K562 (cell line): ENCODE measurements at regions not wholly inside any gene's neighbourhood (a gene's known extent, or its start where the extent isn't known, plus 50 kb on each side); places are given as distances from the start of the nearest gene placed in this dataset.

Experiments
- ATAC-seq: fragments of 200-7000 bp; cut with Tn5 transposase; 3 replicates; pipeline ENCODE4 v1.9.1; 2020; ENCODE audit warnings: moderate library complexity
- BruUV-seq: library from RNA; stranded (reverse); fragments of 400-500 nt; replicated peaks from 2 replicates; lab custom pipeline; 2021; lab: Mats Ljungman, UMichigan
- CTCF ChIA-PET: fragments of 300-600 bp; formaldehyde crosslinking; extraction: SDS; loops from one replicate; lab custom pipeline; 2021; ENCODE audit warnings: low intra/inter-chr PET ratio; lab: Yijun Ruan, JAX
- POLR2A ChIA-PET: fragments of 300-600, 350-650 bp; sonication (Branson Sonifier 250); formaldehyde crosslinking; extraction: SDS; loops from one replicate; lab custom pipeline; 2021; ENCODE audit warnings: antibody characterized with exemption, inconsistent platforms; lab: Yijun Ruan, JAX
- DNase-seq, 4 experiments: peaks; one replicate each; pipeline versions ENCODE4 v3.0.0 to v3.0.0-alpha.2; 2011 to 2018; ENCODE audit warnings: low spot score in 3 of 4, mixed read lengths in 3 of 4; ENCODE audit errors: extremely low read depth in 1 of 4
- FAIRE-seq: peaks from 2 replicates; lab custom pipeline; 2011; peaks lifted over from hg19 to GRCh38; lab: Jason Lieb, UNC
- H2AFZ ChIP-seq: 2 replicates; pipeline ENCODE4 v1.6.0; 2011; ENCODE audit warnings: low read depth, low read length, control low read depth, inconsistent platforms
- H3K27ac ChIP-seq: fragments of 200-600 bp; 3 replicates; pipeline ENCODE4 v1.8.0; 2011; ENCODE audit warnings: low read depth, mild to moderate bottlenecking, control low read depth, inconsistent platforms, low read length, moderate library complexity, mixed read lengths; ENCODE audit errors: extremely low read depth
- H3K27me3 ChIP-seq, 2 experiments: fragments of 300-600 bp in 1 of 2; 2 replicates in 1 of 2; 3 replicates in 1 of 2; pipeline versions ENCODE4 v1.6.0 to v1.8.0; 2011; ENCODE audit warnings: inconsistent platforms in 2 of 2, low read length in 2 of 2, mild to moderate bottlenecking in 1 of 2, mixed read lengths in 1 of 2, moderate library complexity in 1 of 2; ENCODE audit not compliant: control insufficient read depth in 2 of 2, insufficient read depth in 2 of 2
- H3K36me3 ChIP-seq: fragments of 300-600 bp; 3 replicates; pipeline ENCODE4 v1.8.0; 2011; ENCODE audit warnings: mild to moderate bottlenecking, low read length, inconsistent platforms; ENCODE audit not compliant: control insufficient read depth, insufficient read depth
- H3K4me1 ChIP-seq, 2 experiments: fragments of 200-600 bp in 1 of 2; replicated peaks in 1 of 2; 2 replicates in 1 of 2; 3 replicates in 1 of 2; pipeline versions ENCODE4 v1.5.1 to v1.8.0; 2011; ENCODE audit warnings: inconsistent platforms in 2 of 2, low read length in 2 of 2, mild to moderate bottlenecking in 1 of 2, mixed read lengths in 1 of 2, moderate library complexity in 1 of 2; ENCODE audit not compliant: control insufficient read depth in 2 of 2, insufficient read depth in 2 of 2
- H3K4me2 ChIP-seq: 2 replicates; pipeline ENCODE4 v1.6.1; 2011; ENCODE audit warnings: low read length, control low read depth, inconsistent platforms, mixed read lengths; ENCODE audit not compliant: insufficient read depth
- H3K4me3 ChIP-seq: fragments of 200-600 bp; sonication (generic), shearing (Covaris generic); 2 replicates; pipeline ENCODE4 v1.5.1; 2016; ENCODE audit warnings: control low read depth, inconsistent platforms
- H3K79me2 ChIP-seq: fragments of 200-600 bp; 3 replicates; pipeline ENCODE4 v1.8.0; 2011; ENCODE audit warnings: low read length, inconsistent platforms; ENCODE audit not compliant: control insufficient read depth, insufficient read depth
- H3K9ac ChIP-seq, 2 experiments: 2 replicates each; pipeline versions ENCODE4 v1.6.0 to v1.6.1; 2011; ENCODE audit warnings: low read depth in 2 of 2, low read length in 2 of 2, control low read depth in 1 of 2, inconsistent platforms in 1 of 2, mild to moderate bottlenecking in 1 of 2, mixed read lengths in 1 of 2; ENCODE audit not compliant: insufficient read depth in 1 of 2
- H3K9me1 ChIP-seq: one replicate; pipeline ENCODE4 v1.6.0; 2011; ENCODE audit warnings: inconsistent platforms, mild to moderate bottlenecking, low read length, moderate library complexity; ENCODE audit not compliant: control insufficient read depth, insufficient read depth
- H3K9me3 ChIP-seq: replicated peaks from 2 replicates; pipeline ENCODE4 v1.5.1; 2011; ENCODE audit warnings: low read depth, low read length, inconsistent platforms; ENCODE audit not compliant: control insufficient read depth, insufficient read depth
- H4K20me1 ChIP-seq: replicated peaks from 2 replicates; pipeline ENCODE4 v1.6.1; 2011; ENCODE audit warnings: low read length, inconsistent platforms, mixed read lengths; ENCODE audit not compliant: control insufficient read depth, insufficient read depth
- CC2D1A ChIP-seq: fragments of 450-650 bp; IDR thresholded peaks from 2 replicates; pipeline ENCODE4 v1.6.1; 2017; ENCODE audit warnings: mild to moderate bottlenecking
- FOXJ2 ChIP-seq: fragments of 200-800 bp; sonication (Bioruptor generic); IDR thresholded peaks from 2 replicates; pipeline ENCODE4 v1.6.1; 2016; ENCODE audit warnings: missing genetic modification characterization, missing compliant biosample characterization
- NFYB ChIP-seq: IDR thresholded peaks from 2 replicates; pipeline ENCODE4 v1.6.1; 2011; ENCODE audit warnings: mild to moderate bottlenecking, moderate library complexity; ENCODE audit not compliant: insufficient read length; ENCODE audit errors: extremely low read depth
- TCF7L2 ChIP-seq: fragments of 150-350 bp; IDR thresholded peaks from 2 replicates; pipeline ENCODE4 v1.6.1; 2016; ENCODE audit warnings: low read depth, mild to moderate bottlenecking, low read length, moderate library complexity
- WGBS: fragments of 100-300 bp; shearing (Covaris generic); methylation state at CpG from one replicate; pipeline ENCODE4 v1.1.6; 2016; ENCODE audit warnings: low coverage, mixed read lengths; ENCODE audit not compliant: insufficient coverage; ENCODE audit errors: missing lambda C conversion rate; 5-methylcytosine and 5-hydroxymethylcytosine counted together
- in situ Hi-C: fragments of 300-500 bp; cut with MboI; formaldehyde crosslinking; loops from 4 replicates; pipeline ENCODE4 v1.15.0; 2018; ENCODE audit warnings: inconsistent platforms, mixed read lengths
- intact Hi-C: fragments of 100-400 bp; cut with micrococcal nuclease; formaldehyde crosslinking; loops from 2 replicates; pipeline ENCODE4 v1.14.2; 2022
- TF ChIP-seq, protein P1 (sequence below): fragments of 250-450 bp; sonication (Bioruptor Pico); IDR thresholded peaks from 2 replicates; pipeline ENCODE4 v1.4.0; 2020; ENCODE audit warnings: mild to moderate bottlenecking
- TF ChIP-seq, protein P2 (sequence below): sonication (generic); formaldehyde crosslinking; IDR thresholded peaks from 2 replicates; pipeline ENCODE4 v1.8.1; 2023; ENCODE audit warnings: missing genetic modification reagents, mild to moderate bottlenecking, borderline replicate concordance
- TF ChIP-seq, protein P3 (sequence below): fragments of 250-450 bp; sonication (Bioruptor Pico); IDR thresholded peaks from 2 replicates; pipeline ENCODE4 v1.4.0; 2020; ENCODE audit warnings: borderline replicate concordance
- TF ChIP-seq, protein P4 (sequence below): fragments of 250-450 bp; sonication (Bioruptor Pico); IDR thresholded peaks from 2 replicates; pipeline ENCODE4 v1.8.0; 2021; ENCODE audit warnings: mild to moderate bottlenecking, moderate library complexity
- TF ChIP-seq, protein P5 (sequence below): fragments of 450-650 bp; IDR thresholded peaks from 2 replicates; pipeline ENCODE4 v1.6.1; 2018; ENCODE audit not compliant: partially characterized antibody

DNA sequence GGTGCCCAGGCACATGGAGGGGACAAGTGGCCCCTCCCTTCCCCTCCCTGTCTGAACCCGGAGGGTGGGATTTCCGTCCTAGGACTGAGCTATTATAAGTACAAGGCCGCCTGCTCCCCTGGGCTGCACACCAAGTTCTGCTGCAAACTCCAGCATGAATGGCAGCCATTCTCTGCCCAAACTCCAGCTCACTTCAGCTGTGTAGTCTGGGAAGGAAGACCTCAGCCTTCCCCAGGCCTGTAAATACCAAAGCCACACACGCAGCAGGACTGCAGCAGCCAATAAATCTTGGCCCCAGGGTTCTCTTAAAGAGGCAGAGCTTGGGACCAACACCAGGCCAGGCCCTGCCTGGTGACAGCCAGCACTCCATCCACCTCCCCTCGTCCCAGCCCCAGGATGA is 291.3 kb upstream of the ZMIZ1 start:
- no peak overlapping the region for H3K27ac ChIP-seq
- H3K9me3 ChIP-seq: no peaks in the 10 kb centered on the region
- POLR2A ChIA-PET: interaction anchor here (0.6 kb wide), 1 partner anchor 737 kb away, joined by 3 read pairs; no protein-coding TSS in a partner anchor
- H3K36me3 ChIP-seq: no peaks in the 10 kb centered on the region
- 0% methylated on average over 5 of the region's 5 CpGs for WGBS
- H3K4me2 ChIP-seq: no peak overlapping the region
- BruUV-seq: no TSS peak
- no peak for ATAC-seq
- H2AFZ ChIP-seq: no peak overlapping the region
- CTCF ChIA-PET: no interaction called here
- no peak for DNase-seq
- H4K20me1 ChIP-seq: peaks cover 3% of the 10 kb centered on the region
- H3K9me1 ChIP-seq: no peaks in the 10 kb centered on the region
- H3K9ac ChIP-seq: no peak overlapping the region
- peaks cover 16 to 62% of the 10 kb centered on the region in 2 experiments for H3K27me3 ChIP-seq
- intact Hi-C loops: no loop called here
- H3K79me2 ChIP-seq: no peaks in the 10 kb centered on the region
- H3K4me1 ChIP-seq: no peaks in the 10 kb centered on the region
- in situ Hi-C loops: no loop called here
- no peak overlapping the region for H3K4me3 ChIP-seq
- no peak for FAIRE-seq
- TF ChIP-seq FOXJ2 (no peak), NFYB (no peak), TCF7L2 (no peak), CC2D1A (no peak)
- TF ChIP-seq, protein P1, sequence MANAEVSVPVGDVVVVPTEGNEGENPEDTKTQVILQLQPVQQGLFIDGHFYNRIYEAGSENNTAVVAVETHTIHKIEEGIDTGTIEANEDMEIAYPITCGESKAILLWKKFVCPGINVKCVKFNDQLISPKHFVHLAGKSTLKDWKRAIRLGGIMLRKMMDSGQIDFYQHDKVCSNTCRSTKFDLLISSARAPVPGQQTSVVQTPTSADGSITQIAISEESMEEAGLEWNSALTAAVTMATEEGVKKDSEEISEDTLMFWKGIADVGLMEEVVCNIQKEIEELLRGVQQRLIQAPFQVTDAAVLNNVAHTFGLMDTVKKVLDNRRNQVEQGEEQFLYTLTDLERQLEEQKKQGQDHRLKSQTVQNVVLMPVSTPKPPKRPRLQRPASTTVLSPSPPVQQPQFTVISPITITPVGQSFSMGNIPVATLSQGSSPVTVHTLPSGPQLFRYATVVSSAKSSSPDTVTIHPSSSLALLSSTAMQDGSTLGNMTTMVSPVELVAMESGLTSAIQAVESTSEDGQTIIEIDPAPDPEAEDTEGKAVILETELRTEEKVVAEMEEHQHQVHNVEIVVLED (CRISPR knock-in tag): no peak
- TF ChIP-seq, protein P2, sequence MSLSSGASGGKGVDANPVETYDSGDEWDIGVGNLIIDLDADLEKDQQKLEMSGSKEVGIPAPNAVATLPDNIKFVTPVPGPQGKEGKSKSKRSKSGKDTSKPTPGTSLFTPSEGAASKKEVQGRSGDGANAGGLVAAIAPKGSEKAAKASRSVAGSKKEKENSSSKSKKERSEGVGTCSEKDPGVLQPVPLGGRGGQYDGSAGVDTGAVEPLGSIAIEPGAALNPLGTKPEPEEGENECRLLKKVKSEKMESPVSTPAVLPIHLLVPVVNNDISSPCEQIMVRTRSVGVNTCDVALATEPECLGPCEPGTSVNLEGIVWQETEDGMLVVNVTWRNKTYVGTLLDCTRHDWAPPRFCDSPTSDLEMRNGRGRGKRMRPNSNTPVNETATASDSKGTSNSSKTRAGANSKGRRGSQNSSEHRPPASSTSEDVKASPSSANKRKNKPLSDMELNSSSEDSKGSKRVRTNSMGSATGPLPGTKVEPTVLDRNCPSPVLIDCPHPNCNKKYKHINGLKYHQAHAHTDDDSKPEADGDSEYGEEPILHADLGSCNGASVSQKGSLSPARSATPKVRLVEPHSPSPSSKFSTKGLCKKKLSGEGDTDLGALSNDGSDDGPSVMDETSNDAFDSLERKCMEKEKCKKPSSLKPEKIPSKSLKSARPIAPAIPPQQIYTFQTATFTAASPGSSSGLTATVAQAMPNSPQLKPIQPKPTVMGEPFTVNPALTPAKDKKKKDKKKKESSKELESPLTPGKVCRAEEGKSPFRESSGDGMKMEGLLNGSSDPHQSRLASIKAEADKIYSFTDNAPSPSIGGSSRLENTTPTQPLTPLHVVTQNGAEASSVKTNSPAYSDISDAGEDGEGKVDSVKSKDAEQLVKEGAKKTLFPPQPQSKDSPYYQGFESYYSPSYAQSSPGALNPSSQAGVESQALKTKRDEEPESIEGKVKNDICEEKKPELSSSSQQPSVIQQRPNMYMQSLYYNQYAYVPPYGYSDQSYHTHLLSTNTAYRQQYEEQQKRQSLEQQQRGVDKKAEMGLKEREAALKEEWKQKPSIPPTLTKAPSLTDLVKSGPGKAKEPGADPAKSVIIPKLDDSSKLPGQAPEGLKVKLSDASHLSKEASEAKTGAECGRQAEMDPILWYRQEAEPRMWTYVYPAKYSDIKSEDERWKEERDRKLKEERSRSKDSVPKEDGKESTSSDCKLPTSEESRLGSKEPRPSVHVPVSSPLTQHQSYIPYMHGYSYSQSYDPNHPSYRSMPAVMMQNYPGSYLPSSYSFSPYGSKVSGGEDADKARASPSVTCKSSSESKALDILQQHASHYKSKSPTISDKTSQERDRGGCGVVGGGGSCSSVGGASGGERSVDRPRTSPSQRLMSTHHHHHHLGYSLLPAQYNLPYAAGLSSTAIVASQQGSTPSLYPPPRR (CRISPR knock-in tag): no peak
- TF ChIP-seq, protein P3, sequence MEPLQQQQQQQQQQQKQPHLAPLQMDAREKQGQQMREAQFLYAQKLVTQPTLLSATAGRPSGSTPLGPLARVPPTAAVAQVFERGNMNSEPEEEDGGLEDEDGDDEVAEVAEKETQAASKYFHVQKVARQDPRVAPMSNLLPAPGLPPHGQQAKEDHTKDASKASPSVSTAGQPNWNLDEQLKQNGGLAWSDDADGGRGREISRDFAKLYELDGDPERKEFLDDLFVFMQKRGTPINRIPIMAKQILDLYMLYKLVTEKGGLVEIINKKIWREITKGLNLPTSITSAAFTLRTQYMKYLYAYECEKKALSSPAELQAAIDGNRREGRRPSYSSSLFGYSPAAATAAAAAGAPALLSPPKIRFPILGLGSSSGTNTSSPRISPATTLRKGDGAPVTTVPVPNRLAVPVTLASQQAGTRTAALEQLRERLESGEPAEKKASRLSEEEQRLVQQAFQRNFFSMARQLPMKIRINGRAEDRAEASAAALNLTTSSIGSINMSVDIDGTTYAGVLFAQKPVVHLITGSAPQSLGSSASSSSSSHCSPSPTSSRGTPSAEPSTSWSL: no peak
- TF ChIP-seq, protein P4, sequence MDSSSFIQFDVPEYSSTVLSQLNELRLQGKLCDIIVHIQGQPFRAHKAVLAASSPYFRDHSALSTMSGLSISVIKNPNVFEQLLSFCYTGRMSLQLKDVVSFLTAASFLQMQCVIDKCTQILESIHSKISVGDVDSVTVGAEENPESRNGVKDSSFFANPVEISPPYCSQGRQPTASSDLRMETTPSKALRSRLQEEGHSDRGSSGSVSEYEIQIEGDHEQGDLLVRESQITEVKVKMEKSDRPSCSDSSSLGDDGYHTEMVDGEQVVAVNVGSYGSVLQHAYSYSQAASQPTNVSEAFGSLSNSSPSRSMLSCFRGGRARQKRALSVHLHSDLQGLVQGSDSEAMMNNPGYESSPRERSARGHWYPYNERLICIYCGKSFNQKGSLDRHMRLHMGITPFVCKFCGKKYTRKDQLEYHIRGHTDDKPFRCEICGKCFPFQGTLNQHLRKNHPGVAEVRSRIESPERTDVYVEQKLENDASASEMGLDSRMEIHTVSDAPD (CRISPR knock-in tag): no peak
- TF ChIP-seq, protein P5, sequence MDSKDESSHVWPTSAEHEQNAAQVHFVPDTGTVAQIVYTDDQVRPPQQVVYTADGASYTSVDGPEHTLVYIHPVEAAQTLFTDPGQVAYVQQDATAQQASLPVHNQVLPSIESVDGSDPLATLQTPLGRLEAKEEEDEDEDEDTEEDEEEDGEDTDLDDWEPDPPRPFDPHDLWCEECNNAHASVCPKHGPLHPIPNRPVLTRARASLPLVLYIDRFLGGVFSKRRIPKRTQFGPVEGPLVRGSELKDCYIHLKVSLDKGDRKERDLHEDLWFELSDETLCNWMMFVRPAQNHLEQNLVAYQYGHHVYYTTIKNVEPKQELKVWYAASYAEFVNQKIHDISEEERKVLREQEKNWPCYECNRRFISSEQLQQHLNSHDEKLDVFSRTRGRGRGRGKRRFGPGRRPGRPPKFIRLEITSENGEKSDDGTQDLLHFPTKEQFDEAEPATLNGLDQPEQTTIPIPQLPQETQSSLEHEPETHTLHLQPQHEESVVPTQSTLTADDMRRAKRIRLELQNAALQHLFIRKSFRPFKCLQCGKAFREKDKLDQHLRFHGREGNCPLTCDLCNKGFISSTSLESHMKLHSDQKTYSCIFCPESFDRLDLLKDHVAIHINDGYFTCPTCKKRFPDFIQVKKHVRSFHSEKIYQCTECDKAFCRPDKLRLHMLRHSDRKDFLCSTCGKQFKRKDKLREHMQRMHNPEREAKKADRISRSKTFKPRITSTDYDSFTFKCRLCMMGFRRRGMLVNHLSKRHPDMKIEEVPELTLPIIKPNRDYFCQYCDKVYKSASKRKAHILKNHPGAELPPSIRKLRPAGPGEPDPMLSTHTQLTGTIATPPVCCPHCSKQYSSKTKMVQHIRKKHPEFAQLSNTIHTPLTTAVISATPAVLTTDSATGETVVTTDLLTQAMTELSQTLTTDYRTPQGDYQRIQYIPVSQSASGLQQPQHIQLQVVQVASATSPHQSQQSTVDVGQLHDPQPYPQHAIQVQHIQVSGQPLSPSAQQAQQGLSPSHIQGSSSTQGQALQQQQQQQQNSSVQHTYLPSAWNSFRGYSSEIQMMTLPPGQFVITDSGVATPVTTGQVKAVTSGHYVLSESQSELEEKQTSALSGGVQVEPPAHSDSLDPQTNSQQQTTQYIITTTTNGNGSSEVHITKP: no peak
